H9 (cell line): ENCODE measurements at regions not wholly inside any gene's neighbourhood (a gene's known extent, or its start where the extent isn't known, plus 50 kb on each side); places are given as distances from the start of the nearest gene placed in this dataset.

ENCODE experiments used
- DNase-seq: peaks from one replicate; pipeline ENCODE4 v3.0.0-alpha.2; 2017
- H2AFZ ChIP-seq: one replicate; pipeline ENCODE4 v1.6.1; 2013; ENCODE audit warnings: mild to moderate bottlenecking, low read length, control low read depth, moderate library complexity
- H2AK5ac ChIP-seq: 2 replicates; pipeline ENCODE4 v1.6.1; 2013; ENCODE audit warnings: low read length, control low read depth, mixed read lengths; ENCODE audit not compliant: insufficient read length
- H2BK120ac ChIP-seq: one replicate; pipeline ENCODE4 v1.6.1; 2013; ENCODE audit warnings: low read depth, mild to moderate bottlenecking, low read length, control low read depth, inconsistent platforms; ENCODE audit not compliant: poor library complexity, severe bottlenecking
- H2BK12ac ChIP-seq: 2 replicates; pipeline ENCODE4 v1.6.1; 2013; ENCODE audit warnings: low read length, control low read depth, mixed read lengths, low read depth; ENCODE audit not compliant: insufficient read length
- H2BK15ac ChIP-seq: 2 replicates; pipeline ENCODE4 v1.6.1; 2013; ENCODE audit warnings: low read depth, low read length, control low read depth
- H2BK20ac ChIP-seq: one replicate; pipeline ENCODE4 v1.6.1; 2013; ENCODE audit warnings: low read depth, mild to moderate bottlenecking, low read length, control low read depth, inconsistent platforms; ENCODE audit not compliant: poor library complexity, severe bottlenecking
- H2BK5ac ChIP-seq: 2 replicates; pipeline ENCODE4 v1.6.1; 2013; ENCODE audit warnings: low read length, control low read depth, mixed read lengths; ENCODE audit not compliant: insufficient read length
- H3K14ac ChIP-seq: 2 replicates; pipeline ENCODE4 v1.6.1; 2013; ENCODE audit warnings: low read length, control low read depth; ENCODE audit not compliant: insufficient read depth
- H3K18ac ChIP-seq: 2 replicates; pipeline ENCODE4 v1.6.1; 2013; ENCODE audit warnings: low read depth, mild to moderate bottlenecking, mixed read lengths, low read length, control low read depth; ENCODE audit not compliant: insufficient read length
- H3K23ac ChIP-seq: 2 replicates; pipeline ENCODE4 v1.6.1; 2013; ENCODE audit warnings: low read length, control low read depth, mixed read lengths, low read depth; ENCODE audit not compliant: insufficient read length
- H3K23me2 ChIP-seq: 2 replicates; pipeline ENCODE4 v1.6.1; 2013; ENCODE audit warnings: low read depth, mild to moderate bottlenecking, mixed read lengths, low read length, control low read depth; ENCODE audit not compliant: insufficient read length, poor library complexity, severe bottlenecking
- H3K27ac ChIP-seq: 2 replicates; pipeline ENCODE4 v1.5.1; 2013; ENCODE audit warnings: low read length, control low read depth, mixed read lengths, low read depth; ENCODE audit not compliant: insufficient read length
- H3K27me3 ChIP-seq: 2 replicates; pipeline ENCODE4 v1.6.1; 2013; ENCODE audit warnings: low read length, control low read depth, inconsistent platforms; ENCODE audit not compliant: insufficient read depth
- H3K4ac ChIP-seq: 2 replicates; pipeline ENCODE4 v1.6.1; 2013; ENCODE audit warnings: low read depth, mild to moderate bottlenecking, control low read depth, inconsistent platforms, low read length, moderate library complexity
- H3K4me1 ChIP-seq: 2 replicates; pipeline ENCODE4 v1.6.1; 2013; ENCODE audit warnings: low read length, control low read depth, inconsistent platforms; ENCODE audit not compliant: insufficient read depth
- H3K4me2 ChIP-seq: 2 replicates; pipeline ENCODE4 v1.6.1; 2013; ENCODE audit warnings: low read length, control low read depth, mixed read lengths; ENCODE audit not compliant: insufficient read length, insufficient read depth
- H3K56ac ChIP-seq: 2 replicates; pipeline ENCODE4 v1.6.1; 2013; ENCODE audit warnings: low read depth, mild to moderate bottlenecking, mixed read lengths, low read length, control low read depth; ENCODE audit not compliant: insufficient read length
- H3K79me1 ChIP-seq: 2 replicates; pipeline ENCODE4 v1.6.1; 2013; ENCODE audit warnings: low read depth, mild to moderate bottlenecking, moderate library complexity, low read length, control low read depth, inconsistent platforms; ENCODE audit not compliant: insufficient read depth, poor library complexity, severe bottlenecking
- H3K79me2 ChIP-seq: 2 replicates; pipeline ENCODE4 v1.6.1; 2013; ENCODE audit warnings: low read length, control low read depth, inconsistent platforms; ENCODE audit not compliant: insufficient read depth
- H3K9ac ChIP-seq: 2 replicates; pipeline ENCODE4 v1.6.1; 2013; ENCODE audit warnings: low read length, control low read depth, mixed read lengths; ENCODE audit not compliant: insufficient read length; ENCODE audit errors: extremely low read depth
- H3K9me3 ChIP-seq: one replicate; pipeline ENCODE4 v1.6.1; 2013; ENCODE audit warnings: low read depth, low read length, inconsistent platforms; ENCODE audit not compliant: control insufficient read depth
- H3T11ph ChIP-seq: one replicate; pipeline ENCODE4 v1.6.1; 2013; ENCODE audit warnings: mild to moderate bottlenecking, low read length, control low read depth, inconsistent platforms
- H4K20me1 ChIP-seq: one replicate; pipeline ENCODE4 v1.6.1; 2013; ENCODE audit not compliant: control insufficient read depth, insufficient read length, insufficient read depth
- H4K5ac ChIP-seq: 2 replicates; pipeline ENCODE4 v1.6.1; 2013; ENCODE audit warnings: low read depth, mild to moderate bottlenecking, mixed read lengths, low read length, control low read depth; ENCODE audit not compliant: insufficient read length
- H4K8ac ChIP-seq: replicated peaks from 2 replicates; pipeline ENCODE4 v1.6.1; 2013; ENCODE audit warnings: low read length, control low read depth, mixed read lengths, low read depth; ENCODE audit not compliant: insufficient read length
- H4K91ac ChIP-seq: 2 replicates; pipeline ENCODE4 v1.6.1; 2013; ENCODE audit warnings: low read depth, mild to moderate bottlenecking, moderate library complexity, mixed read lengths, low read length, control low read depth; ENCODE audit not compliant: insufficient read length
- H3K27ac Mint-ChIP-seq, 3 experiments: 2 replicates in 2 of 3; 3 replicates in 1 of 3; pipeline ENCODE4 v1.8.0; 2020 to 2021; ENCODE audit warnings: mixed read lengths in 3 of 3, mild to moderate bottlenecking in 1 of 3, moderate library complexity in 1 of 3
- H3K27me3 Mint-ChIP-seq: 2 replicates; pipeline ENCODE4 v1.8.0; 2021; ENCODE audit warnings: low read depth, mild to moderate bottlenecking, moderate library complexity, mixed read lengths
- H3K36me3 Mint-ChIP-seq, 3 experiments: 2 replicates in 2 of 3; 3 replicates in 1 of 3; pipeline ENCODE4 v1.8.0; 2020 to 2021; ENCODE audit warnings: low read depth in 3 of 3, mixed read lengths in 3 of 3; ENCODE audit not compliant: insufficient read depth in 1 of 3
- H3K4me1 Mint-ChIP-seq, 2 experiments: 2 replicates each; pipeline ENCODE4 v1.8.0; 2020; ENCODE audit warnings: mixed read lengths in 2 of 2
- H3K4me3 Mint-ChIP-seq, 2 experiments: 2 replicates in 1 of 2; 3 replicates in 1 of 2; pipeline ENCODE4 v1.8.0; 2020 to 2021; ENCODE audit warnings: mild to moderate bottlenecking in 2 of 2, mixed read lengths in 2 of 2, moderate library complexity in 1 of 2
- H3K9me3 Mint-ChIP-seq, 2 experiments: 2 replicates in 1 of 2; 3 replicates in 1 of 2; pipeline ENCODE4 v1.8.0; 2020; ENCODE audit warnings: mild to moderate bottlenecking in 2 of 2, mixed read lengths in 2 of 2, moderate library complexity in 1 of 2
- CTCF ChIP-seq: fragments of 200-600 bp; sonication (generic); conservative IDR thresholded peaks from 3 replicates; pipeline ENCODE4 v1.8.0; 2021; ENCODE audit warnings: antibody characterized with exemption, mild to moderate bottlenecking
- WGBS: extraction: QIAGEN DNeasy Blood & Tissue Kit; methylation state at CpG from one replicate; pipeline ENCODE4 v1.1.7; 2013; ENCODE audit warnings: missing lambda C conversion rate, low lambda C conversion rate, mixed read lengths; ENCODE audit not compliant: insufficient read length; ENCODE audit errors: extremely low coverage; 5-methylcytosine and 5-hydroxymethylcytosine counted together

DNA sequence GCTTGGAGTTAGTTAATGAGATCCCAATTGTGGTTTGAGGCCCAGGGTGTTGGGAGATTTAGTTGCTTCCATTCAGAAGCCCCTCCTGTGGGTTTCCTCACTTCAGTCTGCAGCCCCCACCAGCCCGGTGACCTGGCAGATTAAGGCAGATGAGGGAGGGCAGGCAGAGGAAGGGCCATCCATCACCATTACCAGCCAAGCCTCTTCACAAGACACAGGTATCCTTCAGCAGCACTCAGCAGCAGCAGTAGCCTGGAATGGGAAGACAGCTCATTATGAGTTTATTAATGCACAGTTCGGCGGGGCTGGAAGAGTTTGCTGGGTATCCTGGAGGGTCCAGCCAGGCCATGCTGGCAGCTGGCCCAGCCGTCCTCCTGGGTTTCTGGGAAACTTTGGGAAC is 90.0 kb upstream of the GPRC5B start:
- no peak overlapping the region for H2BK120ac ChIP-seq
- H3K27ac ChIP-seq: no peak overlapping the region
- DNase-seq: no peak
- no peak overlapping the region for H3K9ac ChIP-seq
- H4K91ac ChIP-seq: no peak overlapping the region
- no peak overlapping the region for H4K5ac ChIP-seq
- no peak overlapping the region for H3K56ac ChIP-seq
- Mint-ChIP-seq H3K27me3 (no peaks in the 10 kb centered on the region; the same call in none of the 2 replicates), H3K4me3 (no peak overlapping the region), H3K27ac (no peak overlapping the region), H3K9me3 (no peaks in the 10 kb centered on the region), H3K36me3 (no peaks in the 10 kb centered on the region), H3K4me1 (peaks cover 5 to 28% of the 10 kb centered on the region in 2 experiments; a peak in 3 of 4 replicates)
- H3K79me1 ChIP-seq: no peaks in the 10 kb centered on the region
- no peak overlapping the region for H3T11ph ChIP-seq
- no peak overlapping the region for H2AFZ ChIP-seq
- H3K23me2 ChIP-seq: no peaks in the 10 kb centered on the region
- no peak overlapping the region for H2BK5ac ChIP-seq
- H3K4me2 ChIP-seq: no peak overlapping the region
- H2BK20ac ChIP-seq: no peak overlapping the region
- no peak overlapping the region for H3K14ac ChIP-seq
- WGBS: no CpG with 5 or more reads among the region's 4 CpGs
- H3K23ac ChIP-seq: no peak overlapping the region
- peaks cover 2% of the 10 kb centered on the region; the same call in 1 of the 2 replicates for H3K4me1 ChIP-seq
- H3K9me3 ChIP-seq: no peaks in the 10 kb centered on the region
- H2BK12ac ChIP-seq: no peak overlapping the region
- TF ChIP-seq CTCF: no peak
- H3K27me3 ChIP-seq: no peaks in the 10 kb centered on the region
- H2AK5ac ChIP-seq: no peak overlapping the region
- H3K79me2 ChIP-seq: no peaks in the 10 kb centered on the region
- no peak overlapping the region for H3K18ac ChIP-seq
- no peak overlapping the region for H2BK15ac ChIP-seq
- H3K4ac ChIP-seq: no peak overlapping the region
- H4K20me1 ChIP-seq: no peaks in the 10 kb centered on the region
- H4K8ac ChIP-seq: no peak overlapping the region
